H1 (cell line): ENCODE measurements at regions not wholly inside any gene's neighbourhood (a gene's known extent, or its start where the extent isn't known, plus 50 kb on each side); places are given as distances from the start of the nearest gene placed in this dataset.

Experiments
- ATF2 ChIP-seq: IDR thresholded peaks from 2 replicates; pipeline ENCODE4 v1.6.1; 2012; ENCODE audit warnings: low read length, inconsistent platforms
- BCL11A ChIP-seq, 2 experiments: IDR thresholded peaks; one replicate each; pipeline ENCODE4 v1.6.1; 2011; ENCODE audit warnings: low read depth in 2 of 2, low read length in 2 of 2, mild to moderate bottlenecking in 2 of 2
- SIN3A ChIP-seq, 2 experiments: IDR thresholded peaks in 1 of 2; conservative IDR thresholded peaks in 1 of 2; 2 replicates each; pipeline ENCODE4 v1.6.1; 2011 to 2012; ENCODE audit warnings: low read length in 2 of 2, improper control_type of control experiment in 1 of 2, low read depth in 1 of 2, mild to moderate bottlenecking in 1 of 2

DNA sequence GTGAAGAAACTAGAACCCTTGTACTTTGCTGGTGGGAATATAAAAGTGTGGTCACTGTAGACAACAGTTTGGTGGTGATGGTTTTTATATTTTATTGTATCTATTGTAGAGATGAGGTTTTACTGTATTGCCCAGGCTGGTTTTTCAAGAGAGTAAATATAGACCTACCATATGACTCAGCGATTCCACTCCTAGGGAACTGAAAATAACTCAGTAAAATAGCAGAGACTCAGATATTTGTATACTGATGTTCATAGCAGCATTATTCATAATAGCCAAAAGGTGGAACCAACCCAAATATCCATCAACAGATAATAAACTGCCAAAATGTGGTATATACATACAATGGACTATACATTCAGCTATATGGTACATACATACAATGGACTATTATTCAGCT, 68.8 kb upstream of the IL12A start (continued):
- TF ChIP-seq ATF2 (no peak), BCL11A (IDR thresholded peaks at IDR 0.05; ENCODE audit: low read depth in 2 of 2, low read length in 2 of 2) (no peak), SIN3A (conservative IDR thresholded peaks at IDR 0.05 in 1 of 2, IDR thresholded peaks at IDR 0.05 in 1 of 2; ENCODE audit: low read depth in 1 of 2, low read length in 2 of 2) (no peak)
- TF ChIP-seq, all 59 proteins: peak for 0
